SHP77 treated with DMSO at 0.1 percent for 48 hours (cell line): ENCODE measurements at regions not wholly inside any gene's neighbourhood (a gene's known extent, or its start where the extent isn't known, plus 50 kb on each side); places are given as distances from the start of the nearest gene placed in this dataset.

Source experiments
- DNase-seq: peaks from one replicate; lab custom pipeline; 2025; lab: John Stamatoyannopoulos, UW

- DNase-seq, result no peak
Observed at GRCh38 chr14:26766726-26767125, 168.9 kb upstream of the NOVA1 start.

DNA sequence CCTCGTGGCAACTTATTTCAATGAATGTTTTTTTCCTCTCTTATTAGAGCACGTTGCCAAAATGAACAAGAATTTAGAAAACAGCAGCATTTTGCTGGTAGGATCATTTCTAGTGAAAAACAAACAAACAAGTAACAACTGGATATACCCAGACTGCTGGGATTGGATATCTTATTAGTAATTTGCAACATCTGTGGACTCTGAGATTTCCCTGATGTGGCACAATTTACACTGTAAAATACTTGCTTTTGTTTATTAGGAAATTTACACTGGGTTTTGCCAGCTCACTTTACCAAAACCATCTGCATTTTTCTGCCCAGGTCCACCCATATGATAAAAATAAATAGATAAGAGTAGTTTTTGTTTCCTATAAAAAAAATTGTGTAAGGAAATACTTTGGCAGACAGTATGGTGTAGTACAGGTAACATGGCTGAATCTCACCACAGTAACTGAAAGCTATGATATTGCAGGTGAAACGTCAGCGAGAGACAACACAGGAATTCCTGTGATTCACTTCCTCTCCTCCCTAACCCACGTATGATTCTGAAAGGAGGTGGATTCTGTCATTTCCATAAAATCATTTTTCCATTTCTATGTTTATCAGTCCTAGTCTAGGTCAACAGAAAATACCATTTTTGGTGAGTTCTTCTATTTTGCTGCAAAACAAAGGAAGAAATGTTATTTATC is 176.2 kb upstream of the NOVA1 start:
- DNase-seq, result no peak

DNA sequence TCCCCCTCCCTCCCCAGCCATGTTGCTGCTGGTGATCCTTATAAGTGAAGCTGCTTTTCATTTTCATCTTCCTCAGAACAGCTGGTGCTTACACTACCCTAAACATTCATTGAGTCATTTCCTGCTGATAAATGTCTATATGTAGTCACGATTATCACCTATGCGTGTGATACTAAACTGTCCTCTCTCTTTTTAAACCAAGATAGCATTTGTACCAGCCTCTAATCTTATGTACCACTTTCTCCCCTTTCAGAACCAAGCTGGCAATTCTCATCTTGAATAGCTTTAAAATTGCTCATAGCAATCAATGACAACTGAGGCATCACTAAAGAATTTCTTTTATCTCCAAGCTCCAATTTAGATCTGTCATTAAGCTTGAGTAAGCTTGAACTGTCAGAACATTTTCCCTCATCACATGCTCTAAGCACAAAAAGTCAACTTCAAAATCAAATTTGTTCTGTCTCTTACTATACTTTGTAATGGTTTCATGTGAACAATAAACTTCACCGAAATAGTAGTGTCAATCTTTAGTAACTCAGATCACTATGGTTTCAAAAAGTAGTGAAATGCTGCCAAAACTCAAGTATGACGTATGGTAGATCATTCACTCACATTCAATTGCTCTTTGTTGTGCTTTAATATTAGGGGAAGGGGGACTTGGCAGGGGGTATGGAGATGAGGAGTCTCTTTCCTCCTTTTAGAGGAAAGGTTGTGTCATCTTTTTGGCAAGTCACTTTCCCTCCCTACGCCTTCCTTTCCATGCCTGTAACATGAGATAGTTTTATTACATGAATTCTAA is 178.1 kb upstream of the NOVA1 start:
- DNase-seq, result no peak

GRCh38 chr14:26791117-26791806 is 193.4 kb upstream of the NOVA1 start:
- DNase-seq, result no peak

DNA sequence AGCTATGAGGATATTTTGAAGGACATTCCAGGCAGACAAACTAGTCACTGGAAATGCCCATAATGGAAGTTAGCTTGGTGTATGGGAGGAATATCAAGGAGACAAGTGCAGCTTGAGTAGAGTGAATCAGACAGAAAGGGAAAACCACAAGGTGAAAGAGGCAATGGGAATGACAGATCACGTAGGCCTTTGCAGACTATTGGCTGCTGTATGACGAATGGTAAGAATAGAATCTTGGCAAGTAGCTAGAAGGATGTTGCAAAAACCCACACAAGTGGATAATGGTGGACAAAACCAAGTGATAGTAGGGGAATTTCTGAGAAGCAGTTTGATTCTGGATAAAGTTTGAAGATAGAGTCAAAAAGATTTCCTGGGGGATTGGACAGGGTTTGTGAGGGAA is 196.9 kb upstream of the NOVA1 start:
- DNase-seq, result no peak

DNA sequence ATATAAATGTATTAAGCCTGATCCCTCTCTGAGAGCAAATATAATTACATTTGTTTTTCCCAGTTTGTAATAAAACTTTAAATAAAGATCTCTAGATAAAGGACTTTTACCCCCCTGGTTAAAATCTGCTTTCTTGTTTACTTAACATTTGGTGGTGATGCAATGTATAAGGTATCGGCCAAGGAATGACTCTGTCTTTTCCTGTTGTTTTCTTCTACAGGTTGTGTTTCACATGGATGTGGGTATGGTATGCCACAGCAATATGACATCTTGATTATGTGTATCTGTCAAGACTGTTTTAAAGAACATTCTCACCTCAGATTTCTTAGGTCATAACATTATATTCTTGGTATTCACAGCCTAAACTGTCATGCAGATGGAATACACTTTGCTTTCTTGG is 210.6 kb upstream of the NOVA1 start:
- no peak for DNase-seq

- DNase-seq, result no peak
Observed at GRCh38 chr14:26810631-26811030, 212.8 kb upstream of the NOVA1 start.

- DNase-seq, result no peak
Observed at GRCh38 chr14:26811756-26812305, 214.0 kb upstream of the NOVA1 start.

DNA sequence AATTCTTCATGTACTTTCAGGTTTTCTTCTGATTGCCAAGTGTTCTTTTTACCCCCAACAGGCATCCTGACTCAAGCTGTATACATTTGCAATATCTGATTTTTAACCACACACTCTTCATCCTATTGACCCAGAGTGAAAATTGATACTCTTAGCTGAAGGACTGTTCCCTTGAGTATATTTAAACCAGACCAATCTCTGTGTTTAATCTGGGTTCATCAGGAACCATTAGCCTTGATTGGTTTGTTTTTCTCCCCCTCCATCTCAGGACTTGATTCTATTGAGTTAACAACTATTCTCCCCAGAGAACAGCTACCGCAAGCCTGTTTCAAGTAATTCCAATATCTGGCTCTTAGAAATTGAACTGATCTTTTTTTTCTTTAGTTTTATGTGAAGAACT is 222.3 kb upstream of the NOVA1 start:
- peak; percentile 41 for DNase-seq

- DNase-seq, result no peak
Observed at GRCh38 chr14:26820572-26820971, 222.7 kb upstream of the NOVA1 start.

- DNase-seq, result no peak
Observed at GRCh38 chr14:26828741-26829140, 230.9 kb upstream of the NOVA1 start.

GRCh38 chr14:26833621-26834176 is 235.9 kb upstream of the NOVA1 start:
- no peak for DNase-seq

DNA sequence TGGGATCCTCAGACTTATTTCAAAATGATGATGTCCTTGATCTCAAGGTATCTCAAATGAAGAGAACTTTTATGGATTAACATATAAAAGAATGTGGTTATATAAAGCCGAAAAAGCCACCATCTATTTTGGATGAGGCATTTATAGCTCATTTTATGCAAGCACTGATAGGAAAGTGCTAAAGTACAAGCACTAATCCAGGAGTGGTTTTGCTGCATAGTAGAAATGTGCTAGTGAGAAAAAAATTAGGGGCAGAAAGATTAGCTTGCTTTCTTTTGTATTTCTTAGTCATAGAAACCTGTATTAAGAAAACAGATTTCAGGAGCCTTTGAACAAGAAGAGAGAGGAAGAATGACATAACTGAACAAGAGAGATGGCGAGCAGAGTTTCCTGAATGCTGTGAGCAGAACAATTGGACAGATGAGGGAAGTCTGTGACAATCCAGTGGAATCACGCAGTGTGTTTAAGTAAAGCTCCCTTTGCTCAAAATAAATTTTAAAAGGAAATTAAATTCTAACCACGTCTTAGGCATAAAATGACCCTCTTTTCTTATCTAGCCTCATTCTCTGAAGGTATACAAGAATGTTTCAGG is 238.2 kb upstream of the NOVA1 start:
- DNase-seq, result no peak

DNA sequence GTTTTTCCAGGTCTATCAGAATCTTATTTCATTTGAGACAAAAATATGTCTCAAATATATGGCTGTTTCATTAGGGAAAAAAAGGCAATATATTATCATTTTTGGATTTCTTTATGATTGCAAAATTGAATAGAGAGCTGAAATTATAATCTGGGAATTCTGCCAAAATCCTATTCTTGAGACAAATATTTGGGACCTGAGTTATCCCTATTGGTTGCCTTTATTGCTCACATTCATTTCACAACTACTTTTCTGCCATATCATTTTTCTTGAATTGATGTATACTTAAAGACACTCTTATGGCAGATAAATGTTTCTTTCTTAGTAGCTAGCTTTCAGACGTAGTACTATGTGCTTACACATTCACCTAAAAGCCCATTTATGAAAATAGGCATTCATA is 241.6 kb upstream of the NOVA1 start:
- no peak for DNase-seq

DNA sequence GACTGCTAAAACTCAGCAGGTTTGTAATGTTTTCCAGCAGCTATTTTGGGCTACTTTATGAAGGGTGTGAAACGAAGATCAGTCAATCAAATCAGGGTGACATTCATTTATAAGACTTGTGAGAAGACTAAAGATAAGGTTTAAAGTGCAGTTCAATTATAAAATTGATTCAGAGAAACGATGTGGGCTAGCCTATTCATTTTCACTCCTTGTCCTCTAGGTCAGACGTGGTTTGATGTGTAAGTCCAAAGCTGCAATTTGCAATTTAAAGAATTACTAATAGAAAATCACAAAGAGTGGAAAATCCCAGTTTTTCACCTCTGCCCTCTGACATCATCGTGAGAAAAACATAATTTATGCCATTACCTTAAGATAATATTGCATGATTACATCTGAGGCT is 243.5 kb upstream of the NOVA1 start:
- DNase-seq, result no peak

DNA sequence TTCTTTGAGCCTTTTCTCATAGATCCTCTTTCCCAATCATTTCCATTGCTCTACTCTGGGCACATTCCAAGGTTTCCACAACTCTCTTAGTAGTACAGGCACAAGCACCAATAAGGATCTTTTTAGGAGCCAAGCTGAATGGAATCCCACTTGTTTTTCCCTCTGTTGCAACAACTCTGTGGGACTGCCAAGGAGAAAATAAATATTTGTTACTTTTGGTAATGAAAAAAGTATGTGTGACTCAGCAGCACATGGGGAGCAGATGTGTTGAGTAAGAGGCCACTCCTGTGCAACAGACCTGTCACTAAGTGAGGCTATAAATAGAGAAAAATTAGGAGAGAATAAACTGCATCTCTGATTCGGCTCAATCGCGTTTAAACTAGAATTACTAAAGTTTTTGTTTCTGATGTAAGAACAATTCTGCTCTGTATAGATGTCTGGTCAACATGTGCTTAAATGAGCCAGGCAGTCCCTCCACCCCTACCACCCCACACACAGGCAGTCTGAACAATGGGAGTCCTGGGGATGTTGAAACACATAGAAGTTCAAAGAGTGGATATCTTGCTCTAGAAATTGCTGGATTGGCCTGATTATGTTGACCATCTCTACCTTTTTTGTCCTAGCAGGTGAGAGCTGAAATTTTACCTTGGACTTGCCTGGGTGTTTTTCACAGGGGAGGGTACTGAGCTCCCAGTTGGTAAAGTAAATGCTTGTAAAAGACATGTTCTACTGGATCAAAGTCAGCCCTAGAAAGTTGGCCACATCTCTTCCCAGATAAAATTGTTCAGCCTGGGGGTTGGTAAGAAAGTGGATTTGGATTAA is 244.3 kb upstream of the NOVA1 start:
- peak; percentile 38 for DNase-seq

DNA sequence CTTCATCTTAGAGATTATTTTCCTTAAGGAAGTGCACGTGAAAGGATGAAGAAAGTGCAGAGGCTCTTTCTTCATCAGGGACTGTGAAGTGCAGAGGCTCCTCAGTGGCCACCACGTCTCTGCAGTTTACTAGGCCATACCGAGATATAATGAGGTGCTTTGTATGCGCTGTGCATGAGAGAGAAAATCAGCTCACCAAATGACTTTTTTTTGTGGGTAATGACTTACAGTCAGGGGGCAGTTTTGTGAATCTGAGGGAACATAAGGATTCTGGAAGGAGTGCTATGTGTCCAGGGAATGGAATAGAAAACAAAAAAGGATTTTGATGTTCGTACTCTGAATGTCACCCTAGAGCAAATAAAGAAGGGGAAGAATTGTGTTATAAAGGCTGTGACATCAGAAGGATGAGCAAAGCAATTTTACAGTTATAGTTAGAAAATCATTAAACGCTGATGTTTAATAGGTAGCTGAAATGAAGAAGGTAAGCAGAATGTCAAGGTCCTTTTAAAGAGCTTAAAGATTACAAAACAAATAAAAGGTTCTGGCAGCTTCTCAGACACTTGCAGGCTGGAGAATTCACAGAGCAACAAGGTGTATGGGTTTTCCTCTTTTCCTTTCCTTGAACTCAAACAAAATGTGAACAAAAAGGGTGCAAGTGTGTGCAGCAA is 247.5 kb upstream of the NOVA1 start:
- DNase-seq, result no peak

- DNase-seq, result no peak
Observed at GRCh38 chr14:26846388-26846787, 248.6 kb upstream of the NOVA1 start.

DNA sequence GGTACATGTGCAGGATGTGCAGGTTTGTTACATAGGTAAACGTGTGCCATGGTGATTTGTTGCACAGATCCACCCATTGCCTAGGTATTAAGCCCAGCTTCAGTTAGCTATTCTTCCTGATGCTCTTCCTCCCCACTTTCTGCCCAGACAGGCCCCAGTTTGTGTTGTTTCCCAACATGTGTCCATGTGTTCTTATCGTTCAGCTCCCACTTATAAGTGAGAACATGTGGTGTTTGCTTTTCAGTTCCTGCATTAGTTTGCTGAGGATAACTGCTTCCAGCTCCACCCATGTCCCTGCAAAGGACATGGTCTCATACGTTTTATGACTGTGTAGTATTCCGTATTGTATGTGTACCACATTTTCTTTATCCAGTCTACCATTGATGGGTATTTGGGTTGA is 251.7 kb upstream of the NOVA1 start:
- DNase-seq, result no peak

DNA sequence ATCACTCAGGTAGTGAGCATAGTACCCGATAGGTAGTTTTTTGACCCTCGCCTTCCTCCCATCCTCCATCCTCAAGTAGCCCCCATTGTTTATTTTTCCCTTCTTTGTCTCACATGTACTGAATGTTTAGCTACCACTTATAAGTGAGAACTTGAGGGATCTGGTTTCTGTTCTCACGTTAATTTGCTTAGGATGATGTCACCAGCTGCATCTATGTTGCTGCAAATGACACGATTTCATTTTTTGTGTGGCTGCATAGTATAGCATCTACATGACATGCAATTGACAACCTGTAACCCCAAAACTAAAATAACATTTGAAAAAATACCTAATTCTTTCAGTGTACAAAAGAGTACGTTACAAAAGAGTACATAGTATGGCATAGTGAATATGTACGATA is 254.0 kb upstream of the NOVA1 start:
- no peak for DNase-seq
